Nephron progenitor cell (in vitro differentiated cells): ENCODE measurements at regions not wholly inside any gene's neighbourhood (a gene's known extent, or its start where the extent isn't known, plus 50 kb on each side); places are given as distances from the start of the nearest gene placed in this dataset.

ENCODE experiments used
- DNase-seq: peaks from one replicate; pipeline ENCODE4 v3.0.0; 2021
- H3K27ac Mint-ChIP-seq: 2 replicates; pipeline ENCODE4 v1.8.0; 2021; ENCODE audit warnings: mild to moderate bottlenecking, moderate library complexity, mixed read lengths
- H3K27me3 Mint-ChIP-seq: 2 replicates; pipeline ENCODE4 v1.8.0; 2021; ENCODE audit warnings: mild to moderate bottlenecking, low read depth, mixed read lengths; ENCODE audit not compliant: poor library complexity
- H3K36me3 Mint-ChIP-seq: 2 replicates; pipeline ENCODE4 v1.8.0; 2021; ENCODE audit warnings: low read depth, mixed read lengths
- H3K4me1 Mint-ChIP-seq: 2 replicates; pipeline ENCODE4 v1.8.0; 2021; ENCODE audit warnings: mixed read lengths
- H3K4me3 Mint-ChIP-seq: 2 replicates; pipeline ENCODE4 v1.8.0; 2021; ENCODE audit warnings: mild to moderate bottlenecking, moderate library complexity, mixed read lengths
- H3K9me3 Mint-ChIP-seq: 2 replicates; pipeline ENCODE4 v1.8.0; 2021; ENCODE audit warnings: mild to moderate bottlenecking, moderate library complexity, mixed read lengths
- CTCF ChIP-seq: fragments of 200-600 bp; sonication (generic); IDR thresholded peaks from 2 replicates; pipeline ENCODE4 v1.5.0; 2021; ENCODE audit warnings: antibody characterized with exemption

GRCh38 chr3:81040107-81040506 lies 721.3 kb downstream of the GBE1 start:
- no peak for TF ChIP-seq CTCF
- no peak for DNase-seq
- Mint-ChIP-seq H3K36me3 (no peaks in the 10 kb centered on the region), H3K4me3 (no peak overlapping the region), H3K27me3 (no peaks in the 10 kb centered on the region), H3K9me3 (no peaks in the 10 kb centered on the region), H3K27ac (no peak overlapping the region), H3K4me1 (no peaks in the 10 kb centered on the region)

- no peak for DNase-seq
- no peaks in the 10 kb centered on the region for H3K4me1 Mint-ChIP-seq
- no peak for TF ChIP-seq CTCF
- no peaks in the 10 kb centered on the region for H3K9me3 Mint-ChIP-seq
- H3K4me3 Mint-ChIP-seq = no peak overlapping the region
- no peaks in the 10 kb centered on the region for H3K27me3 Mint-ChIP-seq
- no peak overlapping the region for H3K27ac Mint-ChIP-seq
- no peaks in the 10 kb centered on the region for H3K36me3 Mint-ChIP-seq
Observed at GRCh38 chr3:81033684-81034083, 727.8 kb downstream of the GBE1 start.

- Mint-ChIP-seq H3K27me3 (no peaks in the 10 kb centered on the region), H3K36me3 (no peaks in the 10 kb centered on the region), H3K4me1 (no peaks in the 10 kb centered on the region)
Observed at GRCh38 chr3:81033185-81033584, 728.3 kb downstream of the GBE1 start.

GRCh38 chr3:81029861-81030260 lies 731.6 kb downstream of the GBE1 start:
- Mint-ChIP-seq H3K27ac (no peak overlapping the region), H3K4me3 (no peak overlapping the region), H3K9me3 (no peaks in the 10 kb centered on the region), H3K27me3 (no peaks in the 10 kb centered on the region), H3K4me1 (peaks cover 6% of the 10 kb centered on the region), H3K36me3 (no peaks in the 10 kb centered on the region)
- TF ChIP-seq CTCF = no peak
- DNase-seq = no peak

More at GRCh38 chr3:81033185-81033584, 728.3 kb downstream of the GBE1 start:
- no peak for TF ChIP-seq CTCF
- Mint-ChIP-seq H3K4me3 (no peak overlapping the region), H3K27ac (no peak overlapping the region), H3K9me3 (no peaks in the 10 kb centered on the region)
- DNase-seq = no peak

- no peaks in the 10 kb centered on the region for H3K27me3 Mint-ChIP-seq
- peaks cover 6% of the 10 kb centered on the region for H3K4me1 Mint-ChIP-seq
- H3K27ac Mint-ChIP-seq = peak overlapping the region; percentile 75
- no peak for DNase-seq
- no peaks in the 10 kb centered on the region for H3K9me3 Mint-ChIP-seq
- H3K36me3 Mint-ChIP-seq = no peaks in the 10 kb centered on the region
- H3K4me3 Mint-ChIP-seq = no peak overlapping the region
- TF ChIP-seq CTCF = no peak
Observed at GRCh38 chr3:81027344-81027743, 734.1 kb downstream of the GBE1 start.

GRCh38 chr3:81024560-81024959 lies 736.9 kb downstream of the GBE1 start:
- no peak for TF ChIP-seq CTCF
- no peak overlapping the region for H3K27ac Mint-ChIP-seq
- no peaks in the 10 kb centered on the region for H3K27me3 Mint-ChIP-seq
- no peaks in the 10 kb centered on the region for H3K36me3 Mint-ChIP-seq
- H3K9me3 Mint-ChIP-seq = no peaks in the 10 kb centered on the region
- H3K4me1 Mint-ChIP-seq = peaks cover 6% of the 10 kb centered on the region
- H3K4me3 Mint-ChIP-seq = no peak overlapping the region
- no peak for DNase-seq
